ENCODE measurements at regions not wholly inside any gene's neighbourhood (a gene's known extent, or its start where the extent isn't known, plus 50 kb on each side); places are given as distances from the start of the nearest gene placed in this dataset.

DNA sequence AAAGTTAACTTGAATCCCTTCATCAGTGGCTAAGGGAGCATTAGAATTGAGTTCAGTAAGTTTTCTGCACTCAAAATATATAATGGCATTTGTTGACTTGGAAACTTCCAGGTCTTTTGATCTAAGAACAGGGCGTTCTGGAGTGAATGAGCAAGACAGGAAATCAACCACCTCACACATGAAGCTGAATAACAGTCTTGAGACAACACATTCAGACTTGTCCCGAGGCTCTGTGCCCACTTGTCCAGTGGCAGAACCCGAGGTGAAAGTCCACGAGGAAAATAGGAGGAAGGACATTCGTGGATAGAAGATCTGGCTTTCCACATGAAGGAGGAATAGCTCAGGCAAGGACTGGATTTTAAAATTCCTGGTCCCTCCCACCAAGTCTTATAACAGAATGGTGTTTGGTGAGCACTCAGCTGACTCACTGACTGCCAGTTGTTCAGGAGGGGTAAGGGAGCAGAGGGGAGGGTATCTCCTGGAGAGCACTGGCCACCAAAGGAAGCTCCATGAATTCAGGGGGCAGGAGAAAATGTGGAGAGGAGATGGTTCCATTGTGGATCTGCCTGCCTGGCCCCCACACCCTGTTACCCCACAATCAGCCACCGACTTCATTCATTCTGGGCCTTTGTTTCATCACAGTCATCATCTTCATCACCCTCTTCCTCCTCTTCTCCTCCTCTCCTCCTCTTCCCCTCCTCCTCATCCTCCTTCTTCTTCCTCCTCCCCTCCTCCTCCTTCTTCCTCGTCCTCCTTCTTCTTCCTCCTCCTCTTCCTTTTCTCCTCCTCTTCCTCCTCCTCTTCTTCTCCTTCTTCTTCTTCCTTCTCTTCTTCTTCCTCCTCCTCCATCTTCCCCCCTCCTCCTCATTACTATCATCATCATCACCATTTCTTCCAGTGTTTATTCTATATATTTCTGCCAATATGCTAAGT, 620.1 kb downstream of the MED13L start:
- H3K4me3 ChIP-seq (ENCODE audit: low read depth, low read length) = no peak overlapping the region

DNA sequence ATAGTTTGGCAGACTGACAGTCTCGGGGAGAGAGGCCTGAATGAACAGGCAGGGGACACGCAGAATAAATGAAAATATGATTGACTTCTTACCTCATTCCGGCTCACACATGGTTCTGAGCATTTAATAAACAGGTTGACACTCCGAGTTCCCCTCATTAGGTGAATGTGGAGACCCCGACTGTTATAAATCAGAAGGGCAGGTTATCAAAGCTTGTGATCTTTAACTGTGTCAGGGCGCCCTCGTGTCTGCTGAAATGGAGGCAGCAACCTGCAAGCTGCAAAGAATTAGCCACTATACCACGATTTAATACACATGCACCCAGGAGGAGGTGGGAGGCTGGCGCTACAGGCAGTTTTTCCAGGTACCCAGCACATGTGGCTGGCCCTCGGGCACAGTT, 627.5 kb downstream of the MED13L start:
- no peak overlapping the region for H3K4me3 ChIP-seq (ENCODE audit: low read depth, low read length)

DNA sequence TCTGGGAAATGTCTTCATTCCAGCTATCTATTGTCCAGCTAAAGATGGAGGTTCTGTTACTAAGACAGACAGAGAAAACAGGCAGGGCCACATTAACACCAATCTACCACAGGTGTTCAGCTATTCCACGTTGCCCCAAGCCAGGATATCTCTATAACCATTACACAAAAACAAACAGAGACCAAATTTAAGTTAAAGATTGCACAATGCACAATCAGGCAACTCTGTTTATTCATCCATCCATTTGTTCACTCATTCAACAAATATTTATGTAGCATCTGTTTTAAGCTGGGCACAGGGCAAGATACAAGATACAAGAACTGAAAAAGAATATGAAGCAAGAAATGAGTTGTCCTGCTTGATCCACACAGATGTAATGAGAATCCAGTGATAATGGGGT, 629.0 kb downstream of the MED13L start:
- no peak overlapping the region for H3K4me3 ChIP-seq (ENCODE audit: low read depth, low read length)

- no peak overlapping the region for H3K4me3 ChIP-seq (ENCODE audit: low read depth, low read length)
Observed at GRCh38 chr12:115646210-115646609, 631.3 kb downstream of the MED13L start.

DNA sequence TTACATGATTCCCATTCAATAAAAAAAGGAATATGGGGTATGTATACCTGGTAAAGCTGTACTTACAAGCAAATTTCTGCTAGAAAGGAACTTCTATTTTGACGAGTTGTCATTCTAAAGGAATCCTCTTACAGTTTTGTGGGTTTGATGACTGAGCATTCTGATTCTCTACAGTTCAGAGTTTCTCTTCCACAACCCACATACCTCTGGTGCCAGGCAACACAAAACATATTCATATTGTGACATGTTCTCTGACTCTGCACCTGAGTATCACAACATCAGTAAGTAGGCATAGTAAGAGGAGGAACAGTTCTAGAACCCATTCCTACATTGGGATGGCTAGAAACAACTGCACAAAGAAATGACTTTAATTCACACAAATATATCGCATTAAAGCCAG, 636.6 kb downstream of the MED13L start:
- H3K4me3 ChIP-seq (ENCODE audit: low read depth, low read length) = no peak overlapping the region

- H3K4me3 ChIP-seq (ENCODE audit: low read depth, low read length) = no peak overlapping the region
Observed at GRCh38 chr12:115639648-115640012, 637.9 kb downstream of the MED13L start.

- no peak overlapping the region for H3K4me3 ChIP-seq (ENCODE audit: low read depth, low read length)
Observed at GRCh38 chr12:115638733-115639647, 638.5 kb downstream of the MED13L start.

DNA sequence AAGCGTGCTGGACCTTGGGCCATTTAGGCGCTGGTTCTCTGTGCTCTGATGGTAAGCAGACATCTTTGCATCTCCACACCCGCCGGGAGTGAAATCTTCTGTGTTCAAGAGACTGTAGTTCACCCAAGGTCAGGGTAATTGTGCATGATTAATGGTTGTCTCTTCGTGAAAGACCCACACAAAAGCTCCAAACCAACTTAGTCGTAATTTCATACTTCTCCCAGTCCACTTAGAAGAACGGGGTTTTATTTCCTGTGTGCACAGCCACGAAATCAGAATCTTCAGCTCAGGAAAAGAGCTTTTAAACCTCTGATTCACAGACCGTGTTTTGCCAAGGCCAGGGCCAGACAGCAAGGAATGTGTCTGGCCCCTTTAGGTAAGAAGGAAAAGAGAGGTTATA, 640.9 kb downstream of the MED13L start:
- H3K4me3 ChIP-seq (ENCODE audit: low read depth, low read length) = no peak overlapping the region

GRCh38 chr12:115632308-115632707, 645.2 kb downstream of the MED13L start:
- H3K4me3 ChIP-seq (ENCODE audit: low read depth, low read length) = no peak overlapping the region

DNA sequence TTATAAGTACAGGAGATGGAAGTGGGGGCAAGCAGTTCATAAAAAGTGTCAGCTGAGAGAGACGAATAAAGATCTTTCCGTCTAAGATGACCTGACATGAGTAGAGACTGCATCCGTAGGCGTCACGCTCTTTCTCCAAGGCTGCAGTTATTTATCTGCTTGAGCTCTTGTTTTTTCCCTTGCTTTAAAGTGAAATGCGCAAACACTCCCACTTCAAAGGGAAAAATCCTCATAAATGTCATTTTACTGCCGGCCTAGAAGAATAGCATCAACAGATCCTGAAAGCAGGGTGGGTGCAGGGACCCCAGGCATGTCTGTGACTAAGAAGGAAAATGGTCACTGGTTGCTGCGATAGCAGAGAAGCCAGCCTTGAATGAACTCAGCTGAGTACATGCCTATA, 647.4 kb downstream of the MED13L start:
- no peak overlapping the region for H3K4me3 ChIP-seq (ENCODE audit: low read depth, low read length)

GRCh38 chr12:115626210-115626609, 651.3 kb downstream of the MED13L start:
- no peak overlapping the region for H3K4me3 ChIP-seq (ENCODE audit: low read depth, low read length)

DNA sequence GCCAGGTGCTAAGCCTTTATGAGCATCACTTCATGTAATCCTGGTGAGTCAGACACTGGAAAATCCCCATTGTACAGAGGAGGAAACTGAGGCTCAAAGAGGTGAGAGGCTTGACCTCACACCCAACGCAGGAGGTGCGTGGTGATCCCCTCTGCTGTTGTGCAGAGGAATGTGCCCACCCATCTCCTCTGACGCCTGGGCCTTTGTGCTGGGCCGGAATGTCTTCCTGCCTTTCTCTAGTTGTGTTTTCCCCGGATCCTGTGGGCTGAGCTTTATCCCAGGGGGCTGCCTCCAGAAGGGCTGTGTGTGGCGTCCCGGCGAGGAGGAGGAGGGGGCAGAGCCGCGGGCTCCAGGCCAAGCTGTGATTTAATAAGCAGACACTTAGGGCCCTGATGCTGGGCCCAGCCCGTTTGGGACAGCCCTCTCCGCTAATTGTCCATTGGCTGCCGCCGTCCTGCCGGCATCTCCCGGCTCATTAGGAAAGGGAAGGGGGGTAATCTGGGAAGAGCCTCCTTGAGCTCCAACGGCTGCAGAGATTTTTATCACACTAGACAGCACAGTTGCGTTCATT, 653.6 kb downstream of the MED13L start:
- no peak overlapping the region for H3K4me3 ChIP-seq (ENCODE audit: low read depth, low read length)

GRCh38 chr12:115623275-115623674, 654.2 kb downstream of the MED13L start:
- no peak overlapping the region for H3K4me3 ChIP-seq (ENCODE audit: low read depth, low read length)

- no peak overlapping the region for H3K4me3 ChIP-seq (ENCODE audit: low read depth, low read length)
Observed at GRCh38 chr12:115620816-115621215, 656.7 kb downstream of the MED13L start.

DNA sequence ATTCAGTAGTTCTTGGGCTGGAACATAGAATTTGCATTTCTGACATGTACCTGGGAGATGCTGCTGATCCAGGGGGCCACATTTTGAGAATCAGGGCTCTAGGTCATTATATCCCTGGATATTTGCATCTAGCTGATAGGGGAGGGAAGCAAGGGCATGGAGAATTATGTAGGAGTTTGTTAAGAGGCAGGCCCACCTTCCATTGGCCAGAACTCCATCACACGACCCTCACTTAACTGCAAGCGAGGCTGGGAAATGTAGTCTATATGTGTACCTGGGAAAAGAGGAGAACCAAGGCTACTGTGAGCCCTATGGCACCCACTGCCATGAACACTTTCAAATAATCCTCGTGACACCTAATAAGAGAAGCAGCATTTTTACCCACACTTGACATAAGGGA, 657.6 kb downstream of the MED13L start:
- no peak overlapping the region for H3K4me3 ChIP-seq (ENCODE audit: low read depth, low read length)

- no peak overlapping the region for H3K4me3 ChIP-seq (ENCODE audit: low read depth, low read length)
Observed at GRCh38 chr12:115619061-115619460, 658.4 kb downstream of the MED13L start.

DNA sequence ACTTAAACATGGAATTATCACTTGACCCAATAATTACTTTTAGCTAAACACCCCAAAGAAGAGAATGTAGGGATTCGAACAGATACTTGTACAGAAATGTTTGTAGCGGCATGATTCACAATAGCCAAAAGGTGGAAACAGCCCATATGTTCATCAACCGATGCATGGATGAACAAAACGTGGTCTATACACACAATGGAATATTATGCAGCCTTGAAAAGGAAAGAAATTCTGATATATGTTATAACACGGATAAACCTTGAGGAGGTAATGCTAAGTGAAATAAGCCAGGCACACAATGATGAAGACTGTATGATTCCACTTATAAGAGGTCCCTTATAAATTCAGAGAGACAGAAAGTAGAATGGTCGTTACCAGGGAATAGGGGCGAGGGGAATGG, 659.4 kb downstream of the MED13L start:
- no peak overlapping the region for H3K4me3 ChIP-seq (ENCODE audit: low read depth, low read length)

- H3K4me3 ChIP-seq (ENCODE audit: low read depth, low read length) = no peak overlapping the region
Observed at GRCh38 chr12:115617391-115617790, 660.1 kb downstream of the MED13L start.

GRCh38 chr12:115611477-115611876, 666.0 kb downstream of the MED13L start:
- no peak overlapping the region for H3K4me3 ChIP-seq (ENCODE audit: low read depth, low read length)

- H3K4me3 ChIP-seq (ENCODE audit: low read depth, low read length) = no peak overlapping the region
Observed at GRCh38 chr12:115609347-115609746, 668.1 kb downstream of the MED13L start.

DNA sequence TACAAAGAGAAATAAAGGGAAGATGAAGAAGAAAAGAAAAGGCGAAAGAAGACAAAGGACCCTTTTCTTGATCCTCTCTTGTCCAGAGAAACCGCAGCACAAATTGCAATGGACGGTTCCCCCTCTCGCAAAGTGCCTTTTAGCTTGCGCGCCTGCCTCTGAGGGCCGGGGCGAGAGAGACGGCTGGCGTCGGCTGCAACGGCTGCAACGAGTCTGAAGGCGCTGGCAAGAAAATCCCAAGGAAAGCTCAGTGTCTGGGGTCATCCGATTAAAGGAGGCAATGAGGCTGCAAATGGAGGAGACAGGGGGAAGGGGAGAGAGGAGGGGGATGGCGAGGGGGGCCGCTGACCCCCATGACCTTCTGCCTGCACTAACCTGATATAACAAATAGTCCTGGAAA, 671.5 kb downstream of the MED13L start:
- H3K4me3 ChIP-seq (ENCODE audit: low read depth, low read length) = no peak overlapping the region
